BE2C (cell line): ENCODE measurements at regions not wholly inside any gene's neighbourhood (a gene's known extent, or its start where the extent isn't known, plus 50 kb on each side); places are given as distances from the start of the nearest gene placed in this dataset.

Experiments used
- DNase-seq: peaks from one replicate; pipeline ENCODE4 v3.0.0-alpha.2; 2020
- H3K27me3 ChIP-seq: fragments of 250-450 bp; sonication (Bioruptor Pico); 2 replicates; pipeline ENCODE4 v1.5.1; 2020; ENCODE audit warnings: mild to moderate bottlenecking
- H3K36me3 ChIP-seq: fragments of 250-450 bp; sonication (Bioruptor Pico); 2 replicates; pipeline ENCODE4 v1.5.1; 2020; ENCODE audit warnings: mild to moderate bottlenecking
- H3K4me1 ChIP-seq: fragments of 250-450 bp; sonication (Bioruptor Pico); 2 replicates; pipeline ENCODE4 v1.5.1; 2020
- H3K4me3 ChIP-seq: 2 replicates; pipeline ENCODE4 v1.5.1; 2011; ENCODE audit warnings: low read depth, low read length
- H3K9me3 ChIP-seq: fragments of 250-450 bp; sonication (Bioruptor Pico); 2 replicates; pipeline ENCODE4 v1.5.1; 2020
- CTCF ChIP-seq: IDR thresholded peaks from 2 replicates; pipeline ENCODE4 v1.5.1; 2012; ENCODE audit warnings: mild to moderate bottlenecking, low read depth, low read length

- Histone ChIP-seq H3K9me3 (no peaks in the 10 kb centered on the region), H3K27me3 (no peaks in the 10 kb centered on the region), H3K4me3 (no peak overlapping the region), H3K4me1 (no peaks in the 10 kb centered on the region), H3K36me3 (no peaks in the 10 kb centered on the region)
- no peak for TF ChIP-seq CTCF
- DNase-seq, result no peak
Observed at GRCh38 chr18:43482600-43482999, 205.3 kb upstream of the SYT4 start.

- TF ChIP-seq CTCF, result no peak
- no peaks in the 10 kb centered on the region for H3K36me3 ChIP-seq
- H3K27me3 ChIP-seq, result no peaks in the 10 kb centered on the region
- no peak overlapping the region for H3K4me3 ChIP-seq
- H3K4me1 ChIP-seq, result no peaks in the 10 kb centered on the region
- no peak for DNase-seq
- H3K9me3 ChIP-seq, result no peaks in the 10 kb centered on the region
Observed at GRCh38 chr18:43484710-43485109, 207.4 kb upstream of the SYT4 start.

- H3K9me3 ChIP-seq, result no peaks in the 10 kb centered on the region
- no peak for TF ChIP-seq CTCF
- H3K4me1 ChIP-seq, result no peaks in the 10 kb centered on the region
- H3K4me3 ChIP-seq, result no peak overlapping the region
- H3K36me3 ChIP-seq, result no peaks in the 10 kb centered on the region
- H3K27me3 ChIP-seq, result no peaks in the 10 kb centered on the region
- no peak for DNase-seq
Observed at GRCh38 chr18:43485545-43485963, 208.3 kb upstream of the SYT4 start.

- Histone ChIP-seq H3K4me1 (no peaks in the 10 kb centered on the region), H3K27me3 (no peaks in the 10 kb centered on the region), H3K4me3 (no peak overlapping the region), H3K36me3 (no peaks in the 10 kb centered on the region), H3K9me3 (no peaks in the 10 kb centered on the region)
- no peak for TF ChIP-seq CTCF
- no peak for DNase-seq
Observed at GRCh38 chr18:43486462-43486861, 209.2 kb upstream of the SYT4 start.

GRCh38 chr18:43501099-43501498, 223.8 kb upstream of the SYT4 start:
- Histone ChIP-seq H3K27me3 (no peaks in the 10 kb centered on the region), H3K36me3 (no peaks in the 10 kb centered on the region), H3K4me3 (no peak overlapping the region), H3K9me3 (no peaks in the 10 kb centered on the region), H3K4me1 (no peaks in the 10 kb centered on the region)
- DNase-seq, result no peak
- TF ChIP-seq CTCF, result no peak

GRCh38 chr18:43506935-43507334, 229.6 kb upstream of the SYT4 start:
- no peaks in the 10 kb centered on the region for H3K9me3 ChIP-seq
- TF ChIP-seq CTCF, result no peak

More at GRCh38 chr18:43506935-43507334, 229.6 kb upstream of the SYT4 start:
- Histone ChIP-seq H3K4me1 (no peaks in the 10 kb centered on the region), H3K4me3 (no peak overlapping the region), H3K36me3 (no peaks in the 10 kb centered on the region), H3K27me3 (no peaks in the 10 kb centered on the region)
- no peak for DNase-seq
